ENCODE measurements at regions not wholly inside any gene's neighbourhood (a gene's known extent, or its start where the extent isn't known, plus 50 kb on each side); places are given as distances from the start of the nearest gene placed in this dataset.

- dilution Hi-C loops (cut with MboI; ENCODE audit: extremely low pct_ligation_motif_present, low sequenced_read_pairs) = no loop called here
- POLR2A ChIA-PET = no interaction called here
Measured at GRCh38 chr1:14233510-14233909, 365.0 kb upstream of the KAZN start.

GRCh38 chr1:14236097-14236496 lies 362.4 kb upstream of the KAZN start:
- H3K4me3 ChIP-seq (replicated peaks in 1 of 3; ENCODE audit: insufficient read depth in 1 of 3, low read depth in 1 of 3, low read length in 3 of 3) = no peak overlapping the region
- ChIA-PET POLR2A (no interaction called here), CTCF (no interaction called here)
- H3K27ac ChIP-seq (ENCODE audit: insufficient read depth, low read depth, low read length) = no peak overlapping the region
- H3K9ac ChIP-seq (replicated peaks; ENCODE audit: extremely low read depth, insufficient read depth, low read length) = no peak overlapping the region
- no peaks in the 10 kb centered on the region for H3K9me1 ChIP-seq (replicated peaks; ENCODE audit: control insufficient read depth, extremely low read depth, insufficient read depth, low read length)
- DNase-seq (ENCODE audit: low read depth, low spot score) (no peak), FAIRE-seq (no peak)
- dilution Hi-C loops (cut with MboI; ENCODE audit: extremely low pct_ligation_motif_present, low sequenced_read_pairs) = no loop called here
- BruUV-seq (replicated peaks) = no TSS peak
- intact Hi-C loops (cut with micrococcal nuclease) = no loop called here
- H3K27me3 ChIP-seq (ENCODE audit: control insufficient read depth in 2 of 2, insufficient read depth in 2 of 2, low read length in 2 of 2) = no peaks in the 10 kb centered on the region
- H3K4me2 ChIP-seq (ENCODE audit: insufficient read depth, low read length) = no peak overlapping the region
- no peak overlapping the region for H2AFZ ChIP-seq (ENCODE audit: low read depth, low read length)
- no peaks in the 10 kb centered on the region for H3K36me3 ChIP-seq (ENCODE audit: control insufficient read depth in 2 of 2, extremely low read depth in 1 of 2, insufficient read depth in 2 of 2, low read length in 2 of 2)
- H4K20me1 ChIP-seq (replicated peaks; ENCODE audit: control insufficient read depth, extremely low read depth, insufficient read depth, low read length) = no peaks in the 10 kb centered on the region
- H3K4me1 ChIP-seq (ENCODE audit: control insufficient read depth, extremely low read depth, insufficient read depth, low read length) = no peaks in the 10 kb centered on the region
- H3K9me3 ChIP-seq (replicated peaks; ENCODE audit: control insufficient read depth, insufficient read depth, low read length) = peaks cover 3% of the 10 kb centered on the region
- H3K79me2 ChIP-seq (ENCODE audit: control insufficient read depth, insufficient read depth, low read length) = no peaks in the 10 kb centered on the region
- TF ChIP-seq GATA2 (IDR thresholded peaks at IDR 0.05; ENCODE audit: insufficient read depth, insufficient read length, low read depth, low read length) = no peak
- no peak for TF ChIP-seq EZH2 (IDR thresholded peaks at IDR 0.05; ENCODE audit: borderline replicate concordance, low read depth, low read length, severe bottlenecking)
- TF ChIP-seq JUN (IDR thresholded peaks at IDR 0.05; ENCODE audit: borderline replicate concordance, insufficient read depth, insufficient read length, low read depth) = no peak
- no peak for TF ChIP-seq MYC (IDR thresholded peaks at IDR 0.05; ENCODE audit: low read depth, low read length)
- no peak for TF ChIP-seq POLR2A (IDR thresholded peaks at IDR 0.05; ENCODE audit: low read depth, low read length)
- TF ChIP-seq POLR2AphosphoS5 (IDR thresholded peaks at IDR 0.05; ENCODE audit: insufficient read depth, low read depth, low read length) = no peak
- no peak for TF ChIP-seq FOS (IDR thresholded peaks at IDR 0.05; ENCODE audit: borderline replicate concordance, insufficient read depth, low read length)
- no peak for TF ChIP-seq MAX (IDR thresholded peaks at IDR 0.05; ENCODE audit: insufficient read depth, insufficient read length)
- no peak for TF ChIP-seq CTCF (IDR thresholded peaks at IDR 0.05; ENCODE audit: extremely low read depth in 1 of 2, insufficient read depth in 1 of 2, low read depth in 1 of 2, low read length in 2 of 2)

More at GRCh38 chr1:14233510-14233909, 365.0 kb upstream of the KAZN start:
- no peaks in the 10 kb centered on the region for H4K20me1 ChIP-seq (replicated peaks; ENCODE audit: control insufficient read depth, extremely low read depth, insufficient read depth, low read length)
- CTCF ChIA-PET = no interaction called here
- no peak overlapping the region for H3K27ac ChIP-seq (ENCODE audit: insufficient read depth, low read depth, low read length)
- no peaks in the 10 kb centered on the region for H3K4me1 ChIP-seq (ENCODE audit: control insufficient read depth, extremely low read depth, insufficient read depth, low read length)
- DNase-seq (ENCODE audit: low read depth, low spot score) (no peak), FAIRE-seq (no peak)
- H3K27me3 ChIP-seq (ENCODE audit: control insufficient read depth in 2 of 2, insufficient read depth in 2 of 2, low read length in 2 of 2) = no peaks in the 10 kb centered on the region
- TF ChIP-seq MAX (IDR thresholded peaks at IDR 0.05; ENCODE audit: insufficient read depth, insufficient read length) = no peak
- no peak for TF ChIP-seq MYC (IDR thresholded peaks at IDR 0.05; ENCODE audit: low read depth, low read length)
- no peak for TF ChIP-seq EZH2 (IDR thresholded peaks at IDR 0.05; ENCODE audit: borderline replicate concordance, low read depth, low read length, severe bottlenecking)
- no peaks in the 10 kb centered on the region for H3K9me1 ChIP-seq (replicated peaks; ENCODE audit: control insufficient read depth, extremely low read depth, insufficient read depth, low read length)
- BruUV-seq (replicated peaks) = no TSS peak
- no peak overlapping the region for H3K4me3 ChIP-seq (replicated peaks in 1 of 3; ENCODE audit: insufficient read depth in 1 of 3, low read depth in 1 of 3, low read length in 3 of 3)
- H3K9me3 ChIP-seq (replicated peaks; ENCODE audit: control insufficient read depth, insufficient read depth, low read length) = peaks cover 5% of the 10 kb centered on the region
- no peaks in the 10 kb centered on the region for H3K79me2 ChIP-seq (ENCODE audit: control insufficient read depth, insufficient read depth, low read length)
- H3K4me2 ChIP-seq (ENCODE audit: insufficient read depth, low read length) = no peak overlapping the region
- intact Hi-C loops (cut with micrococcal nuclease) = no loop called here
- H3K36me3 ChIP-seq (ENCODE audit: control insufficient read depth in 2 of 2, extremely low read depth in 1 of 2, insufficient read depth in 2 of 2, low read length in 2 of 2) = no peaks in the 10 kb centered on the region
- no peak overlapping the region for H3K9ac ChIP-seq (replicated peaks; ENCODE audit: extremely low read depth, insufficient read depth, low read length)
- no peak overlapping the region for H2AFZ ChIP-seq (ENCODE audit: low read depth, low read length)
